H1 (cell line): ENCODE measurements at regions not wholly inside any gene's neighbourhood (a gene's known extent, or its start where the extent isn't known, plus 50 kb on each side); places are given as distances from the start of the nearest gene placed in this dataset.

Experiments
- CTCF ChIA-PET: fragments of 300-600 bp; sonication (Branson Sonifier 250); formaldehyde crosslinking; loops from one replicate; lab custom pipeline; 2021; ENCODE audit not compliant: partially characterized antibody; lab: Charles Lee
- POLR2A ChIA-PET: fragments of 300-600 bp; sonication (Branson Sonifier 250); formaldehyde crosslinking; loops from one replicate; lab custom pipeline; 2021; ENCODE audit warnings: inconsistent platforms; ENCODE audit not compliant: partially characterized antibody; lab: Charles Lee
- DNase-seq, 2 experiments: peaks; one replicate each; pipeline versions ENCODE4 v3.0.0 to v3.0.0-alpha.2; 2010 to 2022; ENCODE audit warnings: low spot score in 2 of 2, low read depth in 1 of 2, mixed read lengths in 1 of 2
- FAIRE-seq: peaks from 2 replicates; lab custom pipeline; 2011; peaks lifted over from hg19 to GRCh38; lab: Jason Lieb, UNC
- H2AFZ ChIP-seq: 2 replicates; pipeline ENCODE4 v1.8.1; 2012; ENCODE audit warnings: low read length, inconsistent platforms
- H2AK5ac ChIP-seq: 2 replicates; pipeline ENCODE4 v1.6.1; 2013; ENCODE audit warnings: low read depth, low read length
- H2BK120ac ChIP-seq: replicated peaks from 2 replicates; pipeline ENCODE3; 2013; ENCODE audit warnings: low read depth, low read length, inconsistent platforms
- H2BK12ac ChIP-seq: 2 replicates; pipeline ENCODE4 v1.6.1; 2013; ENCODE audit warnings: low read depth, low read length
- H2BK15ac ChIP-seq: 2 replicates; pipeline ENCODE4 v1.6.1; 2013; ENCODE audit warnings: low read length
- H2BK20ac ChIP-seq: 2 replicates; pipeline ENCODE4 v1.6.1; 2013; ENCODE audit warnings: low read length
- H2BK5ac ChIP-seq: 2 replicates; pipeline ENCODE4 v1.6.1; 2013; ENCODE audit warnings: low read depth, low read length
- H3K14ac ChIP-seq: 2 replicates; pipeline ENCODE4 v1.6.1; 2013; ENCODE audit warnings: inconsistent platforms; ENCODE audit not compliant: insufficient read length
- H3K18ac ChIP-seq: 2 replicates; pipeline ENCODE4 v1.6.1; 2013; ENCODE audit warnings: low read length; ENCODE audit errors: extremely low read depth
- H3K23ac ChIP-seq: 2 replicates; pipeline ENCODE4 v1.6.1; 2013; ENCODE audit warnings: inconsistent platforms; ENCODE audit not compliant: insufficient read length
- H3K23me2 ChIP-seq: 2 replicates; pipeline ENCODE4 v1.6.1; 2013; ENCODE audit warnings: low read depth, low read length
- H3K27ac ChIP-seq: 2 replicates; pipeline ENCODE4 v1.6.1; 2011; ENCODE audit warnings: low read depth, low read length, inconsistent platforms
- H3K27me3 ChIP-seq, 4 experiments: replicated peaks in 1 of 4; 1 replicate in 1 of 4; 2 replicates in 3 of 4; pipeline versions ENCODE4 v1.6.1 to v1.8.1; 2011 to 2013; ENCODE audit warnings: low read length in 3 of 4, mild to moderate bottlenecking in 3 of 4, inconsistent platforms in 2 of 4, mixed read lengths in 2 of 4, moderate library complexity in 1 of 4; ENCODE audit not compliant: control insufficient read depth in 3 of 4, insufficient read depth in 3 of 4; ENCODE audit errors: extremely low read depth in 1 of 4
- H3K36me3 ChIP-seq, 4 experiments: 2 replicates each; pipeline versions ENCODE4 v1.6.1 to v1.8.1; 2011 to 2013; ENCODE audit warnings: mild to moderate bottlenecking in 4 of 4, low read length in 3 of 4, moderate library complexity in 2 of 4, control low read depth in 1 of 4, inconsistent platforms in 1 of 4; ENCODE audit not compliant: insufficient read depth in 4 of 4, control insufficient read depth in 2 of 4
- H3K4ac ChIP-seq: replicated peaks from 2 replicates; pipeline ENCODE3; 2013; ENCODE audit warnings: low read length, low read depth, mixed read lengths, inconsistent platforms; ENCODE audit not compliant: insufficient read length
- H3K4me1 ChIP-seq, 4 experiments: replicated peaks in 1 of 4; 1 replicate in 1 of 4; 2 replicates in 3 of 4; pipeline versions ENCODE4 v1.6.1 to v1.8.1; 2011 to 2013; ENCODE audit warnings: low read length in 3 of 4, inconsistent platforms in 2 of 4, mixed read lengths in 1 of 4; ENCODE audit not compliant: insufficient read depth in 4 of 4, control insufficient read depth in 3 of 4
- H3K4me2 ChIP-seq, 2 experiments: 2 replicates each; pipeline versions ENCODE4 v1.6.1 to v1.8.1; 2011 to 2013; ENCODE audit warnings: low read depth in 2 of 2, low read length in 2 of 2, control low read depth in 1 of 2, inconsistent platforms in 1 of 2, mild to moderate bottlenecking in 1 of 2; ENCODE audit not compliant: insufficient read depth in 1 of 2
- H3K4me3 ChIP-seq, 4 experiments: fragments of 200-600, 300-600 bp in 1 of 4; sonication (generic), shearing (Covaris generic), sonication (Bioruptor Twin) in 1 of 4; 2 replicates each; pipeline versions ENCODE4 v1.5.1 to v1.8.1; 2011 to 2016; ENCODE audit warnings: low read length in 4 of 4, low read depth in 3 of 4, control low read depth in 2 of 4, inconsistent platforms in 2 of 4, mild to moderate bottlenecking in 2 of 4, mixed read lengths in 1 of 4, moderate library complexity in 1 of 4; ENCODE audit not compliant: insufficient read depth in 2 of 4; ENCODE audit errors: extremely low read depth in 1 of 4
- H3K56ac ChIP-seq: replicated peaks from 2 replicates; pipeline ENCODE3; 2013; ENCODE audit warnings: low read depth, mild to moderate bottlenecking, mixed read lengths, low read length, inconsistent platforms; ENCODE audit not compliant: insufficient read length
- H3K79me1 ChIP-seq: 2 replicates; pipeline ENCODE4 v1.6.1; 2013; ENCODE audit warnings: low read depth, low read length, control low read depth
- H3K79me2 ChIP-seq, 2 experiments: 2 replicates each; pipeline versions ENCODE4 v1.6.1 to v1.8.1; 2012 to 2013; ENCODE audit warnings: low read length in 2 of 2, mild to moderate bottlenecking in 2 of 2, inconsistent platforms in 1 of 2; ENCODE audit not compliant: insufficient read depth in 2 of 2, control insufficient read depth in 1 of 2
- H3K9ac ChIP-seq, 4 experiments: replicated peaks in 1 of 4; 1 replicate in 1 of 4; 2 replicates in 3 of 4; pipeline versions ENCODE4 v1.6.1 to v1.8.1; 2011 to 2013; ENCODE audit warnings: low read depth in 3 of 4, low read length in 3 of 4, control low read depth in 2 of 4, mild to moderate bottlenecking in 2 of 4, moderate library complexity in 2 of 4, inconsistent platforms in 1 of 4; ENCODE audit errors: extremely low read depth in 1 of 4
- H3K9me3 ChIP-seq, 2 experiments: 2 replicates each; pipeline versions ENCODE4 v1.6.1 to v1.8.1; 2012 to 2013; ENCODE audit warnings: mild to moderate bottlenecking in 2 of 2, moderate library complexity in 2 of 2, control low read depth in 1 of 2, inconsistent platforms in 1 of 2, low read depth in 1 of 2, low read length in 1 of 2, mixed read lengths in 1 of 2; ENCODE audit not compliant: insufficient read depth in 2 of 2
- H4K20me1 ChIP-seq, 2 experiments: replicated peaks in 1 of 2; 2 replicates each; pipeline versions ENCODE3 to v1.8.1; 2011 to 2013; ENCODE audit warnings: inconsistent platforms in 2 of 2, low read length in 2 of 2, mild to moderate bottlenecking in 1 of 2; ENCODE audit not compliant: insufficient read depth in 2 of 2, control insufficient read depth in 1 of 2
- H4K5ac ChIP-seq: 2 replicates; pipeline ENCODE4 v1.6.1; 2013; ENCODE audit warnings: low read length, low read depth, mixed read lengths, inconsistent platforms; ENCODE audit not compliant: insufficient read length
- H4K8ac ChIP-seq: 2 replicates; pipeline ENCODE4 v1.8.0; 2013; ENCODE audit warnings: mild to moderate bottlenecking, moderate library complexity, low read length, inconsistent platforms; ENCODE audit not compliant: insufficient read depth; ENCODE audit errors: extremely low read depth
- H4K91ac ChIP-seq: replicated peaks from 2 replicates; pipeline ENCODE3; 2013; ENCODE audit warnings: low read length, mixed read lengths, inconsistent platforms; ENCODE audit not compliant: insufficient read length
- BCL11A ChIP-seq, 2 experiments: IDR thresholded peaks; one replicate each; pipeline ENCODE4 v1.6.1; 2011; ENCODE audit warnings: low read depth in 2 of 2, low read length in 2 of 2, mild to moderate bottlenecking in 2 of 2
- FOSL1 ChIP-seq: IDR thresholded peaks from 2 replicates; pipeline ENCODE4 v1.6.1; 2011; ENCODE audit warnings: mild to moderate bottlenecking, low read depth, low read length, moderate library complexity; ENCODE audit not compliant: insufficient read depth
- KDM5A ChIP-seq: fragments of 200-600 bp; IDR thresholded peaks from 2 replicates; pipeline ENCODE4 v1.7.1; 2012; ENCODE audit warnings: mild to moderate bottlenecking, low read length, inconsistent platforms, mixed read lengths
- NANOG ChIP-seq: IDR thresholded peaks from 2 replicates; pipeline ENCODE4 v1.6.1; 2011; ENCODE audit warnings: low read length, low read depth, mild to moderate bottlenecking, inconsistent platforms; ENCODE audit not compliant: insufficient read depth, poor library complexity, severe bottlenecking
- PHF8 ChIP-seq: fragments of 200-600 bp; sonication (generic); conservative IDR thresholded peaks from 2 replicates; pipeline ENCODE4 v1.7.1; 2012; ENCODE audit warnings: low read depth, mild to moderate bottlenecking, inconsistent platforms, low read length, moderate library complexity
- POLR2A ChIP-seq, 2 experiments: IDR thresholded peaks; 1 replicate in 1 of 2; 2 replicates in 1 of 2; pipeline ENCODE4 v1.6.1; 2011; ENCODE audit warnings: low read depth in 2 of 2, low read length in 2 of 2, mild to moderate bottlenecking in 2 of 2; ENCODE audit errors: control extremely low read depth in 1 of 2
- POLR2AphosphoS5 ChIP-seq: IDR thresholded peaks from 2 replicates; pipeline ENCODE4 v1.6.1; 2011; ENCODE audit warnings: low read depth, low read length
- POU5F1 ChIP-seq: IDR thresholded peaks from 2 replicates; pipeline ENCODE4 v1.6.1; 2011; ENCODE audit warnings: low read depth, mild to moderate bottlenecking, low read length, moderate library complexity
- RFX5 ChIP-seq: IDR thresholded peaks from 2 replicates; pipeline ENCODE4 v1.6.1; 2011; ENCODE audit warnings: low read depth, low read length, improper control_type of control experiment, borderline replicate concordance
- RNF2 ChIP-seq: fragments of 200-900, 300-1000 bp; sonication (generic); IDR thresholded peaks from 2 replicates; pipeline ENCODE4 v1.7.1; 2016; ENCODE audit warnings: borderline replicate concordance, low read depth, mild to moderate bottlenecking, antibody characterized with exemption, low read length; ENCODE audit not compliant: poor library complexity, severe bottlenecking; ENCODE audit errors: missing control alignments
- SIRT6 ChIP-seq: IDR thresholded peaks from one replicate; pipeline ENCODE4 v1.7.1; 2012; ENCODE audit warnings: low read length, inconsistent platforms
- SIX5 ChIP-seq: IDR thresholded peaks from 2 replicates; pipeline ENCODE4 v1.6.1; 2011; ENCODE audit warnings: mild to moderate bottlenecking, low read depth, low read length
- SRF ChIP-seq: IDR thresholded peaks from 2 replicates; pipeline ENCODE4 v1.6.1; 2011; ENCODE audit warnings: mild to moderate bottlenecking, low read depth, low read length, moderate library complexity
- TEAD4 ChIP-seq: IDR thresholded peaks from 2 replicates; pipeline ENCODE4 v1.6.1; 2012; ENCODE audit warnings: low read depth, low read length, inconsistent platforms, mixed read lengths
- WGBS, 2 experiments: shearing (Covaris generic) in 1 of 2; methylation state at CpG; one replicate each; pipeline versions ENCODE4 v1.1.6 to v1.1.7; 2013 to 2015; ENCODE audit warnings: low lambda C conversion rate in 2 of 2, mixed read lengths in 2 of 2, inconsistent platforms in 1 of 2, low coverage in 1 of 2, missing lambda C conversion rate in 1 of 2; ENCODE audit not compliant: insufficient replicate concordance in 2 of 2, insufficient coverage in 1 of 2, insufficient read length in 1 of 2; ENCODE audit errors: extremely low coverage in 1 of 2, missing lambda C conversion rate in 1 of 2; 5-methylcytosine and 5-hydroxymethylcytosine counted together

DNA sequence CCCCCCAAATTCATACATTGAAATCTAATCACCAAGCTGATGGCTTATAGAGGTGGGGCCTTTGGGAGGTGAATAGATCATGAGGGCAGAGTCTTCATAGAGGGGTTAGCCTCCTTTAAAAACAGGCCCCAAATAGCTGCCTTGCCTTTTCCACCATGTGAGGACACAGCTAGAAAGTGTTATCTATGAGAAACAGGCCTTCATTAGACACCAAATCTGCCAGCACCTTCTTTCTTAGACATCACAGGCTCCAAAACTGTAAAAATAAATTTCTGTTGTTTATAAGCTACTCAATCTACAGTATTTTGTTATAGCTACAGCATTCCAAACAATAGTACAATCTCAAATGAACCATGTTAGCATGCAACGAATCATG is 459.3 kb upstream of the GCFC2 start:
- Histone ChIP-seq H3K79me2 (no peaks in the 10 kb centered on the region), H3K4me2 (no peak overlapping the region), H3K27me3 (no peaks in the 10 kb centered on the region), H3K14ac (no peak overlapping the region), H3K79me1 (no peaks in the 10 kb centered on the region), H2BK20ac (no peak overlapping the region), H3K56ac (no peak overlapping the region), H2AK5ac (no peak overlapping the region), H4K20me1 (no peaks in the 10 kb centered on the region), H2BK12ac (no peak overlapping the region), H4K5ac (no peak overlapping the region), H3K4me1 (no peaks in the 10 kb centered on the region), H3K4me3 (no peak overlapping the region), H3K18ac (no peak overlapping the region), H3K23me2 (no peaks in the 10 kb centered on the region), H3K36me3 (no peaks in the 10 kb centered on the region), H3K23ac (no peak overlapping the region), H2BK15ac (no peak overlapping the region), H3K4ac (no peak overlapping the region), H3K27ac (no peak overlapping the region), H4K8ac (no peak overlapping the region), H4K91ac (no peak overlapping the region), H3K9ac (no peak overlapping the region), H2AFZ (no peak overlapping the region), H2BK120ac (no peak overlapping the region), H3K9me3 (peaks cover 0 to 7% of the 10 kb centered on the region in 2 experiments; a peak in 2 of 4 replicates), H2BK5ac (no peak overlapping the region)
- POLR2A ChIA-PET = no interaction called here
- CTCF ChIA-PET = interaction anchor here (1.5 to 2.1 kb wide), 2 partner anchors 11 to 27 kb away, joined by 3 to 11 read pairs; no protein-coding TSS in a partner anchor
- TF ChIP-seq TEAD4 = no peak
- no peak for TF ChIP-seq BCL11A (IDR thresholded peaks at IDR 0.05; ENCODE audit: low read depth in 2 of 2, low read length in 2 of 2)
- no peak for TF ChIP-seq KDM5A
- no peak for TF ChIP-seq SIRT6
- no peak for TF ChIP-seq SRF
- TF ChIP-seq POLR2AphosphoS5 = no peak
- no peak for TF ChIP-seq POLR2A (IDR thresholded peaks at IDR 0.05; ENCODE audit: control extremely low read depth in 1 of 2, low read depth in 2 of 2, low read length in 2 of 2)
- no peak for TF ChIP-seq RFX5
- TF ChIP-seq NANOG = no peak
- TF ChIP-seq SIX5 = no peak
- no peak for TF ChIP-seq POU5F1
- TF ChIP-seq FOSL1 = no peak
- TF ChIP-seq RNF2 = no peak
- no peak for TF ChIP-seq PHF8
- 89% methylated on average over 1 of the region's 1 CpG; no CpG with 5 or more reads in 1 of the 2 experiments for WGBS, 2 experiments
- FAIRE-seq (no peak), DNase-seq (no peak)
